ENCODE measurements at regions not wholly inside any gene's neighbourhood (a gene's known extent, or its start where the extent isn't known, plus 50 kb on each side); places are given as distances from the start of the nearest gene placed in this dataset.

DNA sequence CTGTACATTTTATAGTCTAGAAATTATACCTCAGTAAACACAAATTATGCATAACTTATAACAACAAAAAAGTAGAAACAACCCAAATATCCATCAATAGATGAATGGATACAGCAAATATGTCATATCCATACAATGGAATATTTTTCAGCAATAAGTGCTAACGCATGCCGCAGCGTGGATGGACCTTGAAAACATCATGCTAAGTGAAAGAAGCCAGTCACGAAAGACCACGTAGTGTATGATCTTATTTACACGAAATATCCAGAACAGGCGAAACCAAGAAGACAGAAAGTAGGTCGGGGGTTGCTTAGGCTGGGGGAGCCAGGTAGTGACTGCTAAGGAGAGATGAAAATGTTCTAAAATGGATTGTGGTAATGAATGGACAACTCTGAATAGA is 167.1 kb upstream of the MYCN start:
- intact Hi-C loops (cut with micrococcal nuclease; ENCODE audit: unreplicated experiment) = no loop called here
- no peak overlapping the region for H3K4me3 Mint-ChIP-seq (ENCODE audit: low read depth, unreplicated experiment)
- no peaks in the 10 kb centered on the region for H3K4me1 Mint-ChIP-seq (ENCODE audit: low read depth, unreplicated experiment)
- TF ChIP-seq, protein P1, sequence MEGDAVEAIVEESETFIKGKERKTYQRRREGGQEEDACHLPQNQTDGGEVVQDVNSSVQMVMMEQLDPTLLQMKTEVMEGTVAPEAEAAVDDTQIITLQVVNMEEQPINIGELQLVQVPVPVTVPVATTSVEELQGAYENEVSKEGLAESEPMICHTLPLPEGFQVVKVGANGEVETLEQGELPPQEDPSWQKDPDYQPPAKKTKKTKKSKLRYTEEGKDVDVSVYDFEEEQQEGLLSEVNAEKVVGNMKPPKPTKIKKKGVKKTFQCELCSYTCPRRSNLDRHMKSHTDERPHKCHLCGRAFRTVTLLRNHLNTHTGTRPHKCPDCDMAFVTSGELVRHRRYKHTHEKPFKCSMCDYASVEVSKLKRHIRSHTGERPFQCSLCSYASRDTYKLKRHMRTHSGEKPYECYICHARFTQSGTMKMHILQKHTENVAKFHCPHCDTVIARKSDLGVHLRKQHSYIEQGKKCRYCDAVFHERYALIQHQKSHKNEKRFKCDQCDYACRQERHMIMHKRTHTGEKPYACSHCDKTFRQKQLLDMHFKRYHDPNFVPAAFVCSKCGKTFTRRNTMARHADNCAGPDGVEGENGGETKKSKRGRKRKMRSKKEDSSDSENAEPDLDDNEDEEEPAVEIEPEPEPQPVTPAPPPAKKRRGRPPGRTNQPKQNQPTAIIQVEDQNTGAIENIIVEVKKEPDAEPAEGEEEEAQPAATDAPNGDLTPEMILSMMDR (IDR thresholded peaks at IDR 0.05; ENCODE audit: unreplicated experiment) = no peak
- BruUV-seq (replicated peaks) = no TSS peak
- no peak for DNase-seq
- no peak overlapping the region for H3K27ac Mint-ChIP-seq (ENCODE audit: unreplicated experiment)
- CTCF ChIA-PET = no interaction called here
- H3K36me3 Mint-ChIP-seq (ENCODE audit: insufficient read depth, unreplicated experiment) = no peaks in the 10 kb centered on the region
- peaks cover 61% of the 10 kb centered on the region for H3K27me3 Mint-ChIP-seq (ENCODE audit: unreplicated experiment)
- H3K9me3 Mint-ChIP-seq (ENCODE audit: low read depth, unreplicated experiment) = no peaks in the 10 kb centered on the region

DNA sequence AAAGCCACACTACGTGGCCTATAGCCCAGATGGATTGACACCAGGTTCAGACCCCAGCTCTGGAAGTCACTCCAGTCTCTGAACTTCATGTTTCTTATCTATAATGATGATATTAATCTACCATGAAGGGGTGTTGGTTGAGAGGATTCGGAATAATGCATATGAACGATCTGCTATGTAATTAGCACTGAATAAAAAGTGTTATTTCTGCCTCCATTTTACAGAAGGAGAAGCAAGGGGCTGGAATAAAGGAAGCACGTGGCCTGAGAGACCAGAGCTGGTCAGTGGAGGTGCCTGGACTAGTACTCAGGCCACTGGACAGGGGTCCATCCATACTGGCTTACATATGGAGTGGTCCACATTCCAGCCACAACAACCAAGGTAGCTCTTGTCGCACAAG is 166.5 kb upstream of the MYCN start:
- Mint-ChIP-seq H3K27ac (ENCODE audit: unreplicated experiment) (no peak overlapping the region), H3K9me3 (ENCODE audit: low read depth, unreplicated experiment) (no peaks in the 10 kb centered on the region), H3K4me1 (ENCODE audit: low read depth, unreplicated experiment) (no peaks in the 10 kb centered on the region), H3K4me3 (ENCODE audit: low read depth, unreplicated experiment) (no peak overlapping the region), H3K27me3 (ENCODE audit: unreplicated experiment) (peaks cover 57% of the 10 kb centered on the region), H3K36me3 (ENCODE audit: insufficient read depth, unreplicated experiment) (no peaks in the 10 kb centered on the region)
- BruUV-seq (replicated peaks) = no TSS peak
- CTCF ChIA-PET = no interaction called here
- TF ChIP-seq, protein P1 (IDR thresholded peaks at IDR 0.05; ENCODE audit: unreplicated experiment) = no peak
- no peak for DNase-seq
- intact Hi-C loops (cut with micrococcal nuclease; ENCODE audit: unreplicated experiment) = no loop called here

DNA sequence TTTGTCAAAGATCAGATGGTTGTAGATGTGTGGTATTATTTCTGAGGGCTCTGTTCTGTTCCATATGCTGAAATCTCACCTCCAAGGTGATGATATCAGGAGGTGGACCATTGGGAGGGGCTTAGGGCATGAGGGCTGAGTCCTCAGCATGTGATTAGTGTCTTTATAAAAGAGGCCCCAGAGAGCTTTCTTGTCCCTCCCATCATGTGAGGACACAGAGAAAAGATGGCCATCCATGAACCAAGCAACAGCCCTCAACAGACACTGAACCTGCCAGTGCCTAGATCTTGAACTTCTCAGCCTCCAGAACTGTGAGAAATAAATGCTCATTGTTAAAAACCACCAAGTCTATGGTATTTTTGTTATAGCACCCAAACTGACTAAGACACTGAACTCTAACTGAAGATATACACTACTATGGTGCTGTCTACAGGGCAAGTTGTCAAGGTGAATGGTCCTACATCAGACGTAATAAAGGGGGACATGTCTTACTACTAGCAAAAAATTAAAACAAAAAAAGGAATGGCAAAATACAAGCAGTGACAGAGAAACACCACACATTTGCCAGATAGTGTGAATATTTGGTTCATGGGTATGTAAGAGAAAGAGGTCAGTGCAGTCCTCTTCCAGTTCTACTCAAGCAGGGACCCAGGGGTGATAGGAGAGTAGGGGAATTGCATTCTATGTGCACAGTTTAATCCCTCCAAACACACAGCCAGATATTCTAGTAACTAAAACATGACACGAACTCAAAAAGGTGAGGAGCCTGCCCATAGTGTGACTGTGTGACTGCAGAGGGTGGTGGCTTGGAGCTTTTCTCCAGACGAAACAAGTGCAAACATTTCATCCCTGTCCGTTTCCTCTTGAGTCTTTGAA is 164.4 kb upstream of the MYCN start:
- peaks cover 1% of the 10 kb centered on the region for H3K4me1 Mint-ChIP-seq (ENCODE audit: low read depth, unreplicated experiment)
- no peak overlapping the region for H3K27ac Mint-ChIP-seq (ENCODE audit: unreplicated experiment)
- BruUV-seq (replicated peaks) = no TSS peak
- H3K27me3 Mint-ChIP-seq (ENCODE audit: unreplicated experiment) = peaks cover 66% of the 10 kb centered on the region
- intact Hi-C loops (cut with micrococcal nuclease; ENCODE audit: unreplicated experiment) = no loop called here
- CTCF ChIA-PET = no interaction called here
- H3K9me3 Mint-ChIP-seq (ENCODE audit: low read depth, unreplicated experiment) = no peaks in the 10 kb centered on the region
- H3K4me3 Mint-ChIP-seq (ENCODE audit: low read depth, unreplicated experiment) = no peak overlapping the region
- H3K36me3 Mint-ChIP-seq (ENCODE audit: insufficient read depth, unreplicated experiment) = no peaks in the 10 kb centered on the region
- no peak for DNase-seq
- TF ChIP-seq, protein P1 (IDR thresholded peaks at IDR 0.05; ENCODE audit: unreplicated experiment) = no peak

DNA sequence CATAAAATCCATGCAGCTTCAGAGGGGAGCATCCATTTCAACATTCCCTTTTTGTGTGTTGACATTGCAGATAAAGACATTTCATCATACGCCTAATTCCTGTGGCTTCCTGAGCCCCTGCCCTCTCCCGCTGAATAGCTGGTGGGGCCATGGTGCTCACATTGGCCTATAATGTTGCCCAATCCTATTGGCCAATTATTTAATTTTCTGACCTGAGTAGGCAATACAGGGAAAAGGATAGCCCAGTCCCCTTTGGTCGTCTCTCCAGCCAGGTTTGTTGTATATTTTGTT is 163.8 kb upstream of the MYCN start:
- Mint-ChIP-seq H3K9me3 (ENCODE audit: low read depth, unreplicated experiment) (no peaks in the 10 kb centered on the region), H3K36me3 (ENCODE audit: insufficient read depth, unreplicated experiment) (no peaks in the 10 kb centered on the region), H3K4me1 (ENCODE audit: low read depth, unreplicated experiment) (peaks cover 7% of the 10 kb centered on the region), H3K27me3 (ENCODE audit: unreplicated experiment) (peaks cover 72% of the 10 kb centered on the region), H3K27ac (ENCODE audit: unreplicated experiment) (no peak overlapping the region), H3K4me3 (ENCODE audit: low read depth, unreplicated experiment) (no peak overlapping the region)
- DNase-seq = no peak
- CTCF ChIA-PET = no interaction called here
- no TSS peak for BruUV-seq (replicated peaks)
- intact Hi-C loops (cut with micrococcal nuclease; ENCODE audit: unreplicated experiment) = no loop called here
- TF ChIP-seq, protein P1 (IDR thresholded peaks at IDR 0.05; ENCODE audit: unreplicated experiment) = no peak

All from Calu3 (cell line).